GM12891 (cell line): ENCODE measurements at regions not wholly inside any gene's neighbourhood (a gene's known extent, or its start where the extent isn't known, plus 50 kb on each side); places are given as distances from the start of the nearest gene placed in this dataset.
"Not testable (repeated sequence)": the region's sequence is repeated elsewhere in the genome, so short reads cannot be mapped to it uniquely, and the experiment has no call there.

Experiments used
- DNase-seq: peaks from one replicate; pipeline ENCODE4 v3.0.0; 2011; ENCODE audit warnings: low spot score; ENCODE audit not compliant: insufficient read length
- FAIRE-seq: peaks from 2 replicates; lab custom pipeline; 2011; peaks lifted over from hg19 to GRCh38; lab: Jason Lieb, UNC
- PAX5 ChIP-seq: IDR thresholded peaks from 2 replicates; pipeline ENCODE4 v1.6.1; 2011; ENCODE audit warnings: low read length, moderate library complexity, mild to moderate bottlenecking; ENCODE audit not compliant: insufficient read depth, severe bottlenecking
- POLR2A ChIP-seq: IDR thresholded peaks from 2 replicates; pipeline ENCODE4 v1.6.1; 2011; ENCODE audit warnings: low read depth, low read length, control low read depth
- POLR2AphosphoS5 ChIP-seq: IDR thresholded peaks from 2 replicates; pipeline ENCODE4 v1.6.1; 2011; ENCODE audit warnings: low read depth, low read length, control low read depth
- POU2F2 ChIP-seq: IDR thresholded peaks from 2 replicates; pipeline ENCODE4 v1.6.1; 2011; ENCODE audit warnings: low read depth, mild to moderate bottlenecking, control low read depth, low read length, moderate library complexity
- SPI1 ChIP-seq: IDR thresholded peaks from 2 replicates; pipeline ENCODE4 v1.6.1; 2011; ENCODE audit warnings: low read depth, low read length, control low read depth
- TAF1 ChIP-seq: IDR thresholded peaks from 2 replicates; pipeline ENCODE4 v1.6.1; 2011; ENCODE audit warnings: low read depth, low read length, control low read depth

DNA sequence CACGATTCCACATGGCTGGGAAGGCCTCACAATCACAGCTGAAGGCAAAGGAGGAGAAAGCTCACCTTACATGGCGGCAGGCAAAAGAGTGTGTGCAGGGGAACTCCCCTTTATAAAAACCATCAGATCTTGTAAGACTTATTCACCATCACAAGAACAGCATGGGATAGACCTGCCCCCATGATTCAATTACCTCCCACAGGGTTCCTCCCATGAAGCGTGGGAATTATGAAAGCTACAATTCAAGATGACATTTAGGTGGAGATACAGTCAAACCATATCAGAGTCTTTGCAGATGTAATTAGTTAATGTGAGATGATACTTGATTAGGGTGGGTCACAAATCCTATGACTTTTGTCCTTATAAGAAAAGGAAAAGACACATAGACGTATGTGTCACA, 688.9 kb downstream of the GBE1 start:
- no peak for DNase-seq
- TF ChIP-seq POU2F2: no peak
- no peak for TF ChIP-seq POLR2AphosphoS5
- no peak for TF ChIP-seq SPI1
- TF ChIP-seq POLR2A: no peak
- TF ChIP-seq TAF1: no peak
- TF ChIP-seq PAX5: no peak
- FAIRE-seq: no peak

DNA sequence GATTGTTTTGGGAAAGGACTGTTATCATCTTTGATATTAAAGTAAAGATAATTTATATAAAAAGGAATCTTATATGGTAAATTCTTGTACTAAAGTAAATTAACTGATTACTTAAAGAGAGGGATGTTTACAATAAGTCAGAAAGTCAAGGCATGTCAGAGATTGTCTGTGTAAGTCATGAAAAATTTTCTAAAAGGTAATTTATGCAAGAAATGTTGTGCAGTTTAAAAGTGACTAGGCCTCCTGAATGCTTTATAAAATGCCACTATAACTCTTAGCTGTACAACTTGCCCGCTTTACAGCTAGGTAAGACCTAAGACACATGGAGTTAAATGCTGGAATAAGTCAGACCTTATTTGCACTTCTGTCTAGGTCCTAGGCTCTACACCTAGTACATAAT, 692.9 kb downstream of the GBE1 start:
- no peak for TF ChIP-seq POLR2AphosphoS5
- no peak for TF ChIP-seq SPI1
- TF ChIP-seq POLR2A: no peak
- no peak for TF ChIP-seq TAF1
- TF ChIP-seq PAX5: no peak
- no peak for TF ChIP-seq POU2F2
- no peak for DNase-seq
- no peak for FAIRE-seq

DNA sequence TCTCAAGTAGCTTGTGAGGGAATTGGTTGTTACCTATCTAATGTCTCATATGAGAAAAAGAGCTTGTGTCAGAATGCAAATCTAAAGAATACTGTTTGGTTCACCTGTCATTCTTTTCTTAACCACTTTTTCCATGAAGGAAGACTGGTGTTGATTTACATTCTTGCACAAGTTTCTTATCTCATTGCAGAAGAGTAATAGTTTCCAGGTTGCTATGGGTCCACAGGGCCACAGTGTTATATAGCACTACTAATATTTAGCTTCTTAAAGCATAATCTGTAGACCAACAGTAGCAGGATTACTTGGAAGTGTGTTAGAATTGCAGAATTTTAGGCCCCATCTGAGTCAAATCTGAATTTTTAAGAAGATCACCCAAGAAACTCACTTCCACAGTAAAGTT, 697.5 kb downstream of the GBE1 start:
- no peak for FAIRE-seq
- no peak for DNase-seq
- TF ChIP-seq POLR2AphosphoS5: no peak

DNA sequence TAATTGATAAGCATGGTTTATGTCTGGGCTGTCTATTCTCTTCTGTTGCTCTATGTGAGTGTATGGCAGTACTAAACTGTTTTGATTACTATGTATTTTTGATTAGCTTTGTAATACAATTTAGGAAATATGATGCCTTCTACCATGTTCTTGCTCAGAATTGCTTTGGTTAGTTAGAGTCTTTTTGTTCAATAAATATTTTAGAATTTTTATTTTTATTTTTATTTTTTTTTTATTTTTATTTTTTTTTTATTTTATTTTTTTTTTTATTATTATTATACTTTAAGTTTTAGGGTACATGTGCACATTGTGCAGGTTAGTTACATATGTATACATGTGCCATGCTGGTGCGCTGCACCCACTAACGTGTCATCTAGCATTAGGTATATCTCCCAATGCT, 710.3 kb downstream of the GBE1 start:
- FAIRE-seq, DNase-seq: not testable (repeated sequence)

DNA sequence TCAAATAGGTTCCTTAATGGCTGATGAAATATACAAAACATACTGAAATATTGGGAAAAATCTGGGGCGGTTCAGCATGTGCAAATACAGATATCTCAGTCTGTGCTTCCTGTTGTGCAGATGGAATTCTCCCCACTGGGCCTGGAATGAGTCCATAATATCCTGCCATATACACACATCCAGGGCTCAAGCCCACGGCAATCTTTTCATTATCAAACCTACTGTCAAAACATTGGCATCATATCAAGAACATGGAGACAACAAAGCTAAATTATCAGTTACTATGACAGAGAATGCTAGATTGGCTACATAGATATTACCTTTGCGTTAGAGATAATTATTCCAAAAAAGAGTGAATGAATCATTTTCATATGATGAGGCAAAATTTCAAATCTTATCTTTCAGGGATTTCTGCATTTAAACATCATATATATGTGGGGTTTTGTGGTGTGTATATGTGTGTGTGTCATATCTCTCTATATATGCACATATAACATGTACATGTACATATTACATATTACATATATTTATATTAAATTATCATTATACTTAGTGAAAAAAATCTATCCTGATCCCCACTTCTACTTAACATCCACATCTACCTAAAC, 713.3 kb downstream of the GBE1 start:
- DNase-seq (no peak), FAIRE-seq (no peak)
- TF ChIP-seq POLR2AphosphoS5 (no peak), SPI1 (no peak), POLR2A (no peak)

DNA sequence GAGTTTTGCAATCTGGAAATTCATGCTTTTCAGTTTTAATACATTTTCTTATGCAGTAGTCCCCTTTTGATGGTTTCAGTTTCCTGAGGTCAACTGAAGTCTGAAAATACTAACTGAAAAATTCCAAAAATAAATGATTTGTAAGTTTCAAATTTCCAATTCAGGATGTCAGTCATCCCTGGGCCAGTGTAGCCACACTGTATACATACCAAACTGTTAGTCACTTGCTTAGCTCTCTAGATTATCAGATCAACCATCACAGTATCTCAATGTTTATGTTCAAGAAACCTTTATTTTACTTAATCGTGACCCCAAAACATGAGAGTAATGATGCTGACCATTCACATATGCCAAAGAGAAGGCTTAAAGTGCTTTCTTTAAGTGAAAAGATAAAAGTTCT, 715.5 kb downstream of the GBE1 start:
- DNase-seq (no peak), FAIRE-seq (no peak)
- no peak for TF ChIP-seq POU2F2
- no peak for TF ChIP-seq TAF1
- no peak for TF ChIP-seq SPI1
- TF ChIP-seq POLR2A: no peak

DNA sequence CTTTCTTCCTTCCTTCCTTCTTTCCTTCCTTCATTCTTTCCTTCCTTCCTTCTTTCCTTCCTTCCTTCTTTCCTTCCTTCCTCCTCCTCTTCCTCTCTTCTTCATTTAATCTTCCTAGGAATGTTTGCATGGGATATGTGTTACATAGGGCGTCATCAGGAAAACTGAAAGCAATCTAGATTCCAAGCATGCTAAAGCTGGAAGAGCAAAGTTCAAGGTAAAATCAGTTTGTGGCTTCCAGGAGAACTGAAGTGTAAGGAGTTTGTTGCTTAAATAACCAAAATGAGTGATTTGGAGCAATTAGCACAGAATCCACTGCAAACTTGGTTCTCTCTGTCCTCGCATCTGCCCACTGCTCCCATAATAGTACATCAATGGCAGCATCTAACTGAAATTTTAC, 716.2 kb downstream of the GBE1 start:
- FAIRE-seq (no peak), DNase-seq (no peak)
- no peak for TF ChIP-seq POU2F2
- TF ChIP-seq TAF1: no peak

DNA sequence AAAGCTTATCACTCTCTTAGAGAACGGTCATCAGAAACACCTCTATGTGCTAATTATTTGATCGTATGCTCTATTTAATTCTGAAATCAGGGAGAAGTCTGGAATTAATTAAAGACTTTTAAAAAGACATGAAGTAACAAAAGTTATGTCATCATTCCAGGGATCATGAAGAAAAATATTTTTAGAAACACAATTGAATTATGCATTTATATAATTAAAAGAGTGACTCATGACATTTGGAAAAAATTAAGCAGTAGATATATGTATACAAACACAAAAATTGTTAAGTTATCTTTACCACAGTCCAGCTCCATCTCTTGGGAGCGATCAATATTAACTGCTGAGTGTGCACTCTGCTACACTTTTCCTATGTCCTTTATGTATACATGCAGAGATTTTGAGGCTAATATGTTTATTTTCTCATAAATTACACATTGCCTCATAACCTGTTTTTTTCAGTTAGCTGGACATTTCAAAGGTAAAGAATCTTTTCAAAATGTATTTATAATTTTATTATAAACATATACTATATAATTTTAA, 717.7 kb downstream of the GBE1 start:
- TF ChIP-seq POLR2AphosphoS5 (no peak), SPI1 (no peak), TAF1 (no peak), PAX5 (no peak), POLR2A (no peak)
- no peak for FAIRE-seq
- no peak for DNase-seq

DNA sequence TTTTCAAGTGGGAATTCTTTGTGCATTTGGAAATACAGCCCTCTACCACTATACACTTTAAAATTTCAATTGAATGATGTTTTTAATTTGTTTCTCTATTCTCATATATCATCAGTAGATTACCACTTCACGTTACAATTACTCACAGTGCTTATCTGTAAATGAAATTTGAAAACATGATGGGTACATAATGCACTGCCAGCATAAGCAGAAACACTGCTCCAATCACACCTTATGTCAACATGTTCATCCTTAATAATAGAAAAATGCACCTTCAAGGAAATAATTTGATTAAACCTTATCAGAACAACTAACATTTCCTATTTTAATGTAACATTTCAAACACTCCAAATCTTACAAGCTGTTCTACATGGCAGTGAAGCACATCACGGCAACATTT, 718.4 kb downstream of the GBE1 start:
- DNase-seq: no peak
- no peak for FAIRE-seq

DNA sequence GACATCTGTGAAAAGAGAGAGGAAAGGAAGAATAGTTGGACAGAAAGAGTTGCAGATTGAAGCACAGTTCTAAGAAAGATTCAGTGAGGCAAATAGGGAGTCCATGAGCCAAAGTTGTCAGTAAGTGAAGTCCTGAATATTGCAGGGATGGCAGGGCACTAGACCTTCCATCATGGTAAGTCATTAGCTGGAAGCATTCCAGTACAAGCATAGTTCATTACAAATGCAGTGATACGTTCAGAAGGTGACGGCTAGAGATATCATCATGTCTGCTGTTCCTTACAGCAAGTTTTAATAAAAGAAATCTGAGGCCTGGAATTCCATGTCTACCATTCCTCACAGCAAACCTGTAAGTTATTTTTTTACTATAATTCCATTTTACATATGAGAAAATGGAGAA, 720.1 kb downstream of the GBE1 start:
- DNase-seq: no peak
- no peak for FAIRE-seq
- TF ChIP-seq TAF1 (no peak), POU2F2 (no peak), PAX5 (no peak), SPI1 (no peak), POLR2AphosphoS5 (no peak), POLR2A (no peak)

More for the DNA sequence above, 718.4 kb downstream of the GBE1 start:
- no peak for TF ChIP-seq POU2F2
- TF ChIP-seq PAX5: no peak
- TF ChIP-seq SPI1: no peak
- TF ChIP-seq TAF1: no peak
- no peak for TF ChIP-seq POLR2AphosphoS5
- TF ChIP-seq POLR2A: no peak

DNA sequence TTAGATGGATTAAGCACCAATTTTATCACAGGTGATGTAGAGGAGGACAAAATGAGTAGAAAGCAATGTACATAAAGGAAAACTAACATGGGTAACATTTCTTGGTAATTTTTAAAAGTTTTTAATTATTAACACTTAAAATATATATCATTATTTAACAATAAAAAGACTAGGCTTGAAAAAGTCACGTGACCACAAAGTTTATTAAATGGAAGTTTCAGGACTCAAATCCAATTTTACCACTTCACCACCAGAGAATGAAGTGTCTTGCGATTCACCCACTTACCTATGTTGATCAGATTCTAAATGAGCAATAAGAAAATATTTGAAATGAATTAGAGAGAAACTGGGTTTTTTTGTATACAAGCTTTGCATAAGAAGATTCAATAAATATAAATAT, 721.3 kb downstream of the GBE1 start:
- FAIRE-seq (no peak), DNase-seq (no peak)
- no peak for TF ChIP-seq POLR2A
- TF ChIP-seq PAX5: no peak
- no peak for TF ChIP-seq POLR2AphosphoS5
- no peak for TF ChIP-seq SPI1
- TF ChIP-seq TAF1: no peak
- TF ChIP-seq POU2F2: no peak
